ENCODE measurements at regions not wholly inside any gene's neighbourhood (a gene's known extent, or its start where the extent isn't known, plus 50 kb on each side); places are given as distances from the start of the nearest gene placed in this dataset.
"Not testable (repeated sequence)": the region's sequence is repeated elsewhere in the genome, so short reads cannot be mapped to it uniquely, and the experiment has no call there.

GRCh38 chr21:10270211-10270610, 251.2 kb upstream of the TPTE start:
- peak; percentile 9 for DNase-seq
- H3K4me3 Mint-ChIP-seq; H3K36me3 Mint-ChIP-seq (ENCODE audit: low read depth); H3K4me1 Mint-ChIP-seq; H3K27me3 Mint-ChIP-seq; POLR2A ChIA-PET; CTCF ChIA-PET; H3K27ac Mint-ChIP-seq: not testable (repeated sequence)
- peaks cover 13% of the 10 kb centered on the region for H3K9me3 Mint-ChIP-seq

DNA sequence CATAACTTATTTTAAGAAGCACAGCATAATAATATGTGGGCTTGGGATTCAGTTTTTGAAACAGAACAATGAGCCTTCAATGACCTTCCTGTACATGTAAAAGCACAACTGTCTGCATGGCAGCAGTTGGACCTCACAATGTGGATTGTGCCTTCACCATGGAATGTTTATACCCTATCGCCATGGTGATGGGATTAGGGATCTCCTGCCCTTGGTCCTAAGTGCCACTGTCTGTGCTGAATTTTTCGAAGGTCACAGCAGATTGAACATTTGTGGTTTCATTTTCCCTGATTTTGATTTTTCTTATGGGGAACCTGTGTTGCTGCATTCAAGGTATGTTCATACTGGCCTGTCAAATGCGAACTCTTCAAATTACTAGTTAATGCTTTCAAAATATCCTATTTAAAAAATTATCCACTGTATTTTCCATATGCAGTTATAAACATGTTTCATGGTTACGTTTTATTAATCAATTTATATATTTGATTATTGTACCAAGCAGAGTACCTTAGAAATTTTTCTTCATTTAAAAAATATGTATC, 249.6 kb upstream of the TPTE start:
- peaks cover 13% of the 10 kb centered on the region for H3K9me3 Mint-ChIP-seq
- H3K4me3 Mint-ChIP-seq; H3K36me3 Mint-ChIP-seq (ENCODE audit: low read depth); H3K4me1 Mint-ChIP-seq; CTCF ChIA-PET; H3K27me3 Mint-ChIP-seq; POLR2A ChIA-PET; H3K27ac Mint-ChIP-seq: not testable (repeated sequence)
- peak; percentile 17 for DNase-seq

DNA sequence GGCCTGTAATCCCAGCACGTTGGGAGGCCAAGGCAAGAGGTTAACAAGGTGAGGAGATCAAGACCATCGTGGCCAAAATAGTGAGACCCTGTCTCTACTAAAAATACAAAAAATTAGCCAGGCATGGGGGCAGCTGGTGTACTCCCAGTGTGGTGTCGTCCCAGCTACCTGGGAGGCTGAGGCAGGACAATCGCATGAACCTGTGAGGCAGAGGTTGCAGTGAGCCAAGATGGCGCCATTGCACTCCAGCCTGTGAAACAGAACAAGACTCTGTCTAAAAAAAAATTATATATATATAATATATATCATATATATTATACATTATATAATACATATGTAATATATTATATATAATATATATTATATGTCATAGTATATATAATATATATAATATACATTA, 249.2 kb upstream of the TPTE start:
- H3K4me3 Mint-ChIP-seq, result no peak overlapping the region
- no peaks in the 10 kb centered on the region for H3K36me3 Mint-ChIP-seq (ENCODE audit: low read depth)
- H3K27me3 Mint-ChIP-seq, result no peaks in the 10 kb centered on the region
- no peaks in the 10 kb centered on the region for H3K4me1 Mint-ChIP-seq
- CTCF ChIA-PET, result no interaction called here
- peak; percentile 13 for DNase-seq
- POLR2A ChIA-PET, result no interaction called here
- peaks cover 13% of the 10 kb centered on the region for H3K9me3 Mint-ChIP-seq
- H3K27ac Mint-ChIP-seq, result no peak overlapping the region

DNA sequence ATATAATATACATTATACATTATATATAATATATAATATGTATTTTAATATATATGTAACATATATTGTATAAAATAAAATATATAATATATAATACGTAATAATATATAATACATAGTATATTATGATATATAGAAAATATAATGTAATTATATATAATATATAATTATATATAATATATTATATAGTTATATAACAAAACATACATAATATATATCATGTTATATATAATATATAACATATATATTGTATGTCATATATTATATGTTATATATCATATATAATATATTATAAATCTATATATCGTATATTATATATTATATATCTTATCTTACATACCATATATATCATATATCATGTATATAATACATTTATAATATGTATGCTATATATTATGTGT, 248.2 kb upstream of the TPTE start:
- Mint-ChIP-seq H3K4me3 (no peak overlapping the region), H3K27me3 (no peaks in the 10 kb centered on the region), H3K4me1 (no peaks in the 10 kb centered on the region), H3K36me3 (ENCODE audit: low read depth) (no peaks in the 10 kb centered on the region), H3K9me3 (peaks cover 13% of the 10 kb centered on the region), H3K27ac (no peak overlapping the region)
- CTCF ChIA-PET, result no interaction called here
- POLR2A ChIA-PET, result no interaction called here
- no peak for DNase-seq

DNA sequence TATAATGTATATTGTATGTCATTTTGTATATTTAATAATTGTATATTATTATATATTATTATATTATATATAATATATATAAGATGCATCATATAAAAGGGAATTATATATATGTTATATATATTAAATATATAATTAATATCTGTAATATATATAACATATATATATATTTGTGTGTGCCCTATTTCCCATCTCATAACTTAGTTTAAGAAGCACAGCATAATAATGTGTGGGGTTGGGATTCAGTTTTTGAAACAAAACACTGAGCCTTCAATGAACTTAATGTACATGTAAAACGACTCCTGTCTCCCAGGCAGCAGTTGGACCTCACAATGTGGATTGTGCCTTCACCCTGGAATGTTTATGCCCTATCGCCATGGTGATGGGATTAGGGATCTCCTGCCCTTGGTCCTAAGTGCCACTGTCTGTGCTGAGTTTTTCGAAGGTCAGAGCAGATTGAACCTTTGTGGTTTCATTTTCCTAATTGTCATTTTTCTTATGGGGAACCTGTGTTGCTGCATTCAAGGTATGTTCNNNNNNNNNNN, 247.5 kb upstream of the TPTE start:
- H3K4me3 Mint-ChIP-seq; H3K36me3 Mint-ChIP-seq (ENCODE audit: low read depth); POLR2A ChIA-PET; CTCF ChIA-PET; H3K27me3 Mint-ChIP-seq; H3K4me1 Mint-ChIP-seq; H3K27ac Mint-ChIP-seq: not testable (repeated sequence)
- peaks cover 13% of the 10 kb centered on the region for H3K9me3 Mint-ChIP-seq
- peak; percentile 20 for DNase-seq
